Hepatocyte (in vitro differentiated cells): ENCODE measurements at regions not wholly inside any gene's neighbourhood (a gene's known extent, or its start where the extent isn't known, plus 50 kb on each side); places are given as distances from the start of the nearest gene placed in this dataset.

Experiments
- DNase-seq: peaks from one replicate; pipeline ENCODE4 v3.0.0-alpha.2; 2016; ENCODE audit warnings: low spot score
- H2AFZ ChIP-seq: fragments of 200-600 bp; sonication (generic); 2 replicates; pipeline ENCODE4 v1.6.0; 2016; ENCODE audit warnings: antibody characterized with exemption, mild to moderate bottlenecking
- H3K27ac ChIP-seq: fragments of 200-600 bp; sonication (generic); 2 replicates; pipeline ENCODE4 v1.5.1; 2016; ENCODE audit warnings: mild to moderate bottlenecking
- H3K27me3 ChIP-seq: fragments of 200-600 bp; sonication (generic); 2 replicates; pipeline ENCODE4 v1.6.1; 2016
- H3K36me3 ChIP-seq: fragments of 200-600 bp; sonication (generic); replicated peaks from 2 replicates; pipeline ENCODE4 v1.5.1; 2016; ENCODE audit warnings: low read depth; ENCODE audit not compliant: insufficient read depth
- H3K4me1 ChIP-seq: fragments of 200-600 bp; sonication (generic); 2 replicates; pipeline ENCODE4 v1.5.1; 2016; ENCODE audit warnings: mild to moderate bottlenecking, moderate library complexity; ENCODE audit not compliant: insufficient read depth
- H3K4me2 ChIP-seq: fragments of 200-600 bp; sonication (generic); 2 replicates; pipeline ENCODE4 v1.6.0; 2016
- H3K4me3 ChIP-seq: fragments of 200-600 bp; sonication (generic); 2 replicates; pipeline ENCODE4 v1.5.1; 2016; ENCODE audit warnings: mild to moderate bottlenecking
- H3K79me2 ChIP-seq: fragments of 200-600 bp; sonication (generic); 2 replicates; pipeline ENCODE4 v1.6.0; 2017; ENCODE audit warnings: mild to moderate bottlenecking
- H3K9me2 ChIP-seq: fragments of 200-600 bp; sonication (generic); replicated peaks from 2 replicates; pipeline ENCODE4 v1.6.0; 2017; ENCODE audit warnings: mild to moderate bottlenecking; ENCODE audit not compliant: insufficient read depth
- H3K9me3 ChIP-seq: fragments of 200-600 bp; sonication (generic); 2 replicates; pipeline ENCODE4 v1.5.1; 2016; ENCODE audit warnings: low read depth, mild to moderate bottlenecking
- H4K20me1 ChIP-seq: fragments of 200-600 bp; sonication (generic); 2 replicates; pipeline ENCODE4 v1.6.0; 2016; ENCODE audit warnings: mild to moderate bottlenecking; ENCODE audit not compliant: insufficient read depth, poor library complexity, severe bottlenecking
- EZH2 ChIP-seq: fragments of 200-600 bp; sonication (generic); IDR thresholded peaks from 2 replicates; pipeline ENCODE4 v1.6.1; 2016; ENCODE audit warnings: antibody characterized with exemption, mild to moderate bottlenecking, borderline replicate concordance
- EZH2phosphoT487 ChIP-seq: fragments of 200-600 bp; sonication (generic); IDR thresholded peaks from one replicate; pipeline ENCODE4 v1.6.1; 2018; ENCODE audit warnings: antibody characterized with exemption, mild to moderate bottlenecking, low read depth, moderate library complexity; ENCODE audit not compliant: unreplicated experiment, severe bottlenecking
- WGBS: methylation state at CpG from one replicate; pipeline ENCODE4 v1.1.6; 2016; ENCODE audit warnings: low lambda C conversion rate; ENCODE audit errors: missing lambda C conversion rate; 5-methylcytosine and 5-hydroxymethylcytosine counted together
- TF ChIP-seq, protein P1 (sequence below): fragments of 200-600 bp; sonication (generic); IDR thresholded peaks from 2 replicates; pipeline ENCODE4 v1.5.1; 2016; ENCODE audit warnings: antibody characterized with exemption, mild to moderate bottlenecking; ENCODE audit not compliant: poor library complexity

DNA sequence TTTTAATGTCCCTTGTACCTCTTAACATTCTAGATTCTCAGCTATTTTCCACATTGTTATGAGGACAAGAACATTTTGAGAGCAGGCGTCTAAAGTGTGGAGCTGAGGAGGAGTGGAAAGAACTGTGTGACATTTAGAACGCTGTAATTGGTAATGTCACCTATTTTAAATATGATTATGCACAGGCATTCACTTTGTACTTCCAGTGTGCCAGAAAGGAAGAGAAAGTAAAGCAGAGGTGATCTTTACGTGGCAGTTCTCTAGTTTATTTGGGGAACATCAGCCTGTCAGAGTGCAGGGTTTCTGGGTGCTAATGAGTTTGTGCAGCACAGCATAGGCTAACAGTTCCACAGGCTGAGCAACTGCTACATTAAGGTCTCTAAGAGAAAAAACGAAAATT lies 498.4 kb upstream of the POM121L12 start:
- no peak overlapping the region for H3K4me3 ChIP-seq
- TF ChIP-seq EZH2phosphoT487: no peak
- no peak for TF ChIP-seq EZH2
- TF ChIP-seq, protein P1, sequence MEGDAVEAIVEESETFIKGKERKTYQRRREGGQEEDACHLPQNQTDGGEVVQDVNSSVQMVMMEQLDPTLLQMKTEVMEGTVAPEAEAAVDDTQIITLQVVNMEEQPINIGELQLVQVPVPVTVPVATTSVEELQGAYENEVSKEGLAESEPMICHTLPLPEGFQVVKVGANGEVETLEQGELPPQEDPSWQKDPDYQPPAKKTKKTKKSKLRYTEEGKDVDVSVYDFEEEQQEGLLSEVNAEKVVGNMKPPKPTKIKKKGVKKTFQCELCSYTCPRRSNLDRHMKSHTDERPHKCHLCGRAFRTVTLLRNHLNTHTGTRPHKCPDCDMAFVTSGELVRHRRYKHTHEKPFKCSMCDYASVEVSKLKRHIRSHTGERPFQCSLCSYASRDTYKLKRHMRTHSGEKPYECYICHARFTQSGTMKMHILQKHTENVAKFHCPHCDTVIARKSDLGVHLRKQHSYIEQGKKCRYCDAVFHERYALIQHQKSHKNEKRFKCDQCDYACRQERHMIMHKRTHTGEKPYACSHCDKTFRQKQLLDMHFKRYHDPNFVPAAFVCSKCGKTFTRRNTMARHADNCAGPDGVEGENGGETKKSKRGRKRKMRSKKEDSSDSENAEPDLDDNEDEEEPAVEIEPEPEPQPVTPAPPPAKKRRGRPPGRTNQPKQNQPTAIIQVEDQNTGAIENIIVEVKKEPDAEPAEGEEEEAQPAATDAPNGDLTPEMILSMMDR: no peak
- no peaks in the 10 kb centered on the region for H3K9me2 ChIP-seq

DNA sequence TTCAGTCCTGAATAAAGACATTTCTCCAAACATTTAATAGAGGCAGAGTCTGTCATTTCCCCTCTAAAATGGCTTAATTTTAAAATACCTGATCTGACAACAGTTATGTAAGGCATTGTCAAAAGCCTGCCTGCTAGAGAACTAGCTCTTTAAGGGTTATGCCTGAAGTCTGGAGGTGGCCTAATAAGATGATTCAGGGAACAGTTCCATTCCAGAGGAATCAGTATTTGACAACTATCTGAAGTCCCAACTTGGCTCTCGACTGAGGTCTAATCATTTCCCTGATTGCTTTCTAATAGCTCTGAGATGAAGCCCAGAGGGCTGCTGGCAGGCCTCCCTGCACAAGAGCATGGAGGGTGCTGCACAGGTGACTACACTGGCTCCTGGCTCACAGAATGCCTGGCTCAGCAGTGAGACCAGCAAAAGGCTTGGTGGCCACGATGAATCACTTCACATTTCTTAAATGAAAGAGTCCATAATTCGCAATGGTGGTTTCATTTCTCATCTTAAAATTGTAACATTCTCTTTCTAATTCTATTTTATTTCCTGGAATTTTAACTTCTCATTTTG lies 509.6 kb upstream of the POM121L12 start:
- no peak for DNase-seq
- no peaks in the 10 kb centered on the region for H3K79me2 ChIP-seq
- H3K27ac ChIP-seq: no peak overlapping the region
- no peaks in the 10 kb centered on the region for H3K36me3 ChIP-seq
- H2AFZ ChIP-seq: no peak overlapping the region
- TF ChIP-seq EZH2 (no peak), EZH2phosphoT487 (no peak)
- TF ChIP-seq, protein P1: no peak
- no peaks in the 10 kb centered on the region for H3K9me2 ChIP-seq
- no peak overlapping the region for H3K4me3 ChIP-seq
- H3K4me2 ChIP-seq: no peak overlapping the region
- no peaks in the 10 kb centered on the region for H3K9me3 ChIP-seq
- H3K27me3 ChIP-seq: no peaks in the 10 kb centered on the region
- H3K4me1 ChIP-seq: no peaks in the 10 kb centered on the region
- H4K20me1 ChIP-seq: no peaks in the 10 kb centered on the region
- WGBS: 75% methylated on average over 3 of the region's 3 CpGs

More for the DNA sequence above, 498.4 kb upstream of the POM121L12 start:
- no peaks in the 10 kb centered on the region for H3K36me3 ChIP-seq
- H3K79me2 ChIP-seq: no peaks in the 10 kb centered on the region
- DNase-seq: no peak
- H2AFZ ChIP-seq: no peak overlapping the region
- H4K20me1 ChIP-seq: no peaks in the 10 kb centered on the region
- WGBS: 85% methylated on average over 4 of the region's 4 CpGs
- H3K27ac ChIP-seq: no peak overlapping the region
- no peaks in the 10 kb centered on the region for H3K9me3 ChIP-seq
- no peaks in the 10 kb centered on the region for H3K27me3 ChIP-seq
- no peak overlapping the region for H3K4me2 ChIP-seq
- H3K4me1 ChIP-seq: no peaks in the 10 kb centered on the region

DNA sequence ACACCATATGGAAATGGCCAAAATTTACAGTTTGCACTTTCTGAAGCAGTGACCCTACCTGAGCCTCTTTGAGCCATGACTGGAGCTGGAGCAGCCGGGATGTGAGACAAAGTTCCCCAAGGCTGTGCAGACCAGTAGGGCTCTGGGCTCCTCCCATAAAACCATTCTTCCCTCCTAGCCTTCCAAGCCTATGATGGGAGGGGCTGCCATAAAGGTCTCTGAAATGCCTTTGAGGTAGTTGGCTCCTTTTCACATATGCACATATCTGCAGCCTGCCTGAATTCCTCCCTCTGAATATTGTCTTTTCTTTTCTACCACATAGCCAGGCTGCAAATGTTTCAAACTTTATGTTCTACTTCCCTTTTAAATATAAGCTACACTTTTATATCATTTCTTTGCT lies 516.6 kb upstream of the POM121L12 start:
- no peaks in the 10 kb centered on the region for H3K9me3 ChIP-seq
- TF ChIP-seq EZH2 (no peak), EZH2phosphoT487 (no peak)
- TF ChIP-seq, protein P1: no peak
- no peak overlapping the region for H3K27ac ChIP-seq
- H3K9me2 ChIP-seq: no peaks in the 10 kb centered on the region
- H3K4me2 ChIP-seq: no peak overlapping the region
- 92% methylated on average over 1 of the region's 1 CpG for WGBS
- H2AFZ ChIP-seq: no peak overlapping the region
- H4K20me1 ChIP-seq: no peaks in the 10 kb centered on the region
- H3K79me2 ChIP-seq: no peaks in the 10 kb centered on the region
- no peaks in the 10 kb centered on the region for H3K36me3 ChIP-seq
- no peak overlapping the region for H3K4me3 ChIP-seq
- H3K27me3 ChIP-seq: no peaks in the 10 kb centered on the region
- no peaks in the 10 kb centered on the region for H3K4me1 ChIP-seq
- no peak for DNase-seq

DNA sequence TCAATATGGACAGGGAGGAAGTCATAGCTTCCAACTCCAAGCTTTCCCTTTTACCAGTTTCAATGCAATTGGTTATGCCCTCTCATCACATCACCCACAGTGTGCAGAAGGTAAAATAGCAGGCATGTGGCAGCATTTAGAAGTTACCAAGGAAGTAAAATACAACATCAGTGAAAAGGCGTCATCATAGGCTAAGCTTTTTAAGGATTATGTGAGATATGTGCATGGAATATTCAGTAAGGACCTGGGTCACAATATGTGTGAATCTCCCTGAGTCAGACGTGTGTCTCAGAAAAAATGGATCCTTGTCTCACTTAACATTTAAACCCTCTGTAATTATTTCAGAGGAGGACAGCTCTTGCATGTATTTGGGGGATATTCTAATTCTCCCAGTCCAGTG lies 522.8 kb upstream of the POM121L12 start:
- no peak overlapping the region for H3K4me2 ChIP-seq
- no peak overlapping the region for H3K27ac ChIP-seq
- no peaks in the 10 kb centered on the region for H3K36me3 ChIP-seq
- no peaks in the 10 kb centered on the region for H3K4me1 ChIP-seq
- no peak overlapping the region for H3K4me3 ChIP-seq
- H3K9me2 ChIP-seq: no peaks in the 10 kb centered on the region
- no peaks in the 10 kb centered on the region for H3K9me3 ChIP-seq
- no peaks in the 10 kb centered on the region for H3K27me3 ChIP-seq
- H3K79me2 ChIP-seq: no peaks in the 10 kb centered on the region
- DNase-seq: no peak
- WGBS: 84% methylated on average over 2 of the region's 2 CpGs
- H4K20me1 ChIP-seq: no peaks in the 10 kb centered on the region
- TF ChIP-seq, protein P1: no peak
- TF ChIP-seq EZH2 (no peak), EZH2phosphoT487 (no peak)
- H2AFZ ChIP-seq: no peak overlapping the region
